ENCODE measurements at regions not wholly inside any gene's neighbourhood (a gene's known extent, or its start where the extent isn't known, plus 50 kb on each side); places are given as distances from the start of the nearest gene placed in this dataset.
A peak's percentile ranks its signal among the peaks of the same experiment; 100 is the strongest.
"Not testable (repeated sequence)": the region's sequence is repeated elsewhere in the genome, so short reads cannot be mapped to it uniquely, and the experiment has no call there.

- H3K36me3 Mint-ChIP-seq; H3K36me3 ChIP-seq (ENCODE audit: insufficient read depth, low read length); DNase-seq; CTCF ChIA-PET (ENCODE audit: partially characterized antibody); H3K27ac Mint-ChIP-seq; H3K4me1 Mint-ChIP-seq; H3K4me1 ChIP-seq (ENCODE audit: insufficient read depth, low read length); H3K9me3 Mint-ChIP-seq; POLR2A ChIA-PET (ENCODE audit: partially characterized antibody); H3K27me3 ChIP-seq (ENCODE audit: insufficient read depth, low read length); H3K27me3 Mint-ChIP-seq; H3K4me3 ChIP-seq (ENCODE audit: low read length in 2 of 2); H3K4me3 Mint-ChIP-seq; intact Hi-C loops (cut with micrococcal nuclease); H3K27ac ChIP-seq (ENCODE audit: low read depth, low read length); H3K9me3 ChIP-seq (ENCODE audit: control insufficient read depth in 1 of 2, low read length in 2 of 2): not testable (repeated sequence)
Observed at GRCh38 chr19:20466638-20466990, 99.0 kb downstream of the ZNF737 start.

DNA sequence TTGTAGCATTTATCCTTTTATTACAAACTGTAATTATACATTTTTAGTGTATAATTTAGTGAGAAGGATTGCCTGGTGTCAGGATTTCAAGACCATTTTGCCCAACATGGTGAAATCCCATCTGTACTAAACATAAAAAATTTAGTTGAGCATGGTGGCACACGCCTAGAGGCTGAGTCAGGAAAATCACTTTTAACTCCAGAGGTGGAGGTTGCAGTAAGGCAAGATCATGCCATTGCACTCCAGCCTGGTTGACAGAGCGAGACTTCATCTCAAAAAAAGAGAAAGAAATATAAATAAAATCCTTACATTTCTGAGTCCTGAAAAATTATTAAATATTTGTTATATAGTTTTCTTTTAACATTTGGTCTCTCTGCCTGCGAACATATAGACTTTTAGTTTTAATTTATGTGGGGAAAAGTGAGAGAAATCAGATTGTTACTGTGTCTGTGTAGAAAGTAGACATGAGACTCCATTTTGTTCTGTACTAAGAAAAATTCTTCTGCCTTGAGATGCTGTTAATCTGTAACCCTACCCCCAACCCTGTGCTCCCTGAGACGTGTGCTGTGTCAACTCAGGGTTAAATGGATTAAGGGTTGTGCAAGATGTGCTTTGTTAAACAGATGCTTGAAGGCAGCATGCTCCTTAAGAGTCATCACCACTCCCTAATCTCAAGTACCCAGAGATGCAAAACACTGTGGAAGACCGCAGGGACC, 99.5 kb downstream of the ZNF737 start:
- H3K27ac Mint-ChIP-seq; H3K36me3 Mint-ChIP-seq; H3K4me1 ChIP-seq (ENCODE audit: insufficient read depth, low read length); H3K27me3 Mint-ChIP-seq; intact Hi-C loops (cut with micrococcal nuclease); H3K27me3 ChIP-seq (ENCODE audit: insufficient read depth, low read length); H3K4me3 Mint-ChIP-seq; POLR2A ChIA-PET (ENCODE audit: partially characterized antibody); CTCF ChIA-PET (ENCODE audit: partially characterized antibody); H3K9me3 ChIP-seq (ENCODE audit: control insufficient read depth in 1 of 2, low read length in 2 of 2); H3K36me3 ChIP-seq (ENCODE audit: insufficient read depth, low read length); H3K4me1 Mint-ChIP-seq; H3K4me3 ChIP-seq (ENCODE audit: low read length in 2 of 2); DNase-seq; H3K9me3 Mint-ChIP-seq; H3K27ac ChIP-seq (ENCODE audit: low read depth, low read length): not testable (repeated sequence)

GRCh38 chr19:20453425-20453935, 112.1 kb downstream of the ZNF737 start:
- no peaks in the 10 kb centered on the region for H3K36me3 ChIP-seq (ENCODE audit: insufficient read depth, low read length)
- H3K4me1 ChIP-seq (ENCODE audit: insufficient read depth, low read length) = peaks cover 12% of the 10 kb centered on the region
- no peaks in the 10 kb centered on the region for H3K36me3 Mint-ChIP-seq
- H3K27me3 ChIP-seq (ENCODE audit: insufficient read depth, low read length) = no peaks in the 10 kb centered on the region
- peak overlapping the region in 5 of 8 donors; percentile 20 to 67 (median 45) for H3K4me3 Mint-ChIP-seq
- intact Hi-C loops (cut with micrococcal nuclease) = no loop called here
- DNase-seq = peak; percentile 3 to 33 (median 17)
- CTCF ChIA-PET (ENCODE audit: partially characterized antibody) = no interaction called here
- H3K4me1 Mint-ChIP-seq = peaks cover 3 to 15% (median 9%) of the 10 kb centered on the region in 4 donors
- H3K27ac Mint-ChIP-seq = peak overlapping the region; percentile 19 to 78 (median 60)
- peaks cover 0 to 2% (median 0%) of the 10 kb centered on the region in 8 donors for H3K9me3 Mint-ChIP-seq
- H3K9me3 ChIP-seq (ENCODE audit: control insufficient read depth in 1 of 2, low read length in 2 of 2) = no peaks in the 10 kb centered on the region
- POLR2A ChIA-PET (ENCODE audit: partially characterized antibody) = interaction anchor here (1.1 to 1.3 kb wide), 2 partner anchors 9 to 29 kb away, joined by 4 to 5 read pairs; no protein-coding TSS in a partner anchor
- H3K27ac ChIP-seq (ENCODE audit: low read depth, low read length) = no peak overlapping the region
- H3K4me3 ChIP-seq (ENCODE audit: low read length in 2 of 2) = no peak overlapping the region
- no peaks in the 10 kb centered on the region for H3K27me3 Mint-ChIP-seq

- Histone ChIP-seq H3K4me1 (ENCODE audit: insufficient read depth, low read length) (peaks cover 14% of the 10 kb centered on the region), H3K27me3 (ENCODE audit: insufficient read depth, low read length) (no peaks in the 10 kb centered on the region), H3K27ac (ENCODE audit: low read depth, low read length) (no peak overlapping the region), H3K4me3 (ENCODE audit: low read length in 2 of 2) (no peak overlapping the region), H3K36me3 (ENCODE audit: insufficient read depth, low read length) (no peaks in the 10 kb centered on the region), H3K9me3 (ENCODE audit: control insufficient read depth in 1 of 2, low read length in 2 of 2) (no peaks in the 10 kb centered on the region)
- DNase-seq = no peak
- intact Hi-C loops (cut with micrococcal nuclease) = no loop called here
- Mint-ChIP-seq H3K27ac (peak overlapping the region in 5 of 7 donors; percentile 31 to 80 (median 52)), H3K4me1 (peaks cover 8 to 26% (median 16%) of the 10 kb centered on the region in 4 donors), H3K36me3 (no peaks in the 10 kb centered on the region), H3K4me3 (peak overlapping the region in 7 of 8 donors; percentile 26 to 69 (median 44)), H3K9me3 (peaks cover 0 to 7% (median 0%) of the 10 kb centered on the region in 8 donors), H3K27me3 (no peaks in the 10 kb centered on the region)
- ChIA-PET POLR2A (ENCODE audit: partially characterized antibody) (interaction anchor here (1.0 to 3.1 kb wide), 5 partner anchors 9 to 121 kb away, joined by 3 to 19 read pairs (median 4); partner anchors contain the start of gene ZNF737), CTCF (ENCODE audit: partially characterized antibody) (no interaction called here)
Observed at GRCh38 chr19:20444202-20444885, 121.2 kb downstream of the ZNF737 start.

DNA sequence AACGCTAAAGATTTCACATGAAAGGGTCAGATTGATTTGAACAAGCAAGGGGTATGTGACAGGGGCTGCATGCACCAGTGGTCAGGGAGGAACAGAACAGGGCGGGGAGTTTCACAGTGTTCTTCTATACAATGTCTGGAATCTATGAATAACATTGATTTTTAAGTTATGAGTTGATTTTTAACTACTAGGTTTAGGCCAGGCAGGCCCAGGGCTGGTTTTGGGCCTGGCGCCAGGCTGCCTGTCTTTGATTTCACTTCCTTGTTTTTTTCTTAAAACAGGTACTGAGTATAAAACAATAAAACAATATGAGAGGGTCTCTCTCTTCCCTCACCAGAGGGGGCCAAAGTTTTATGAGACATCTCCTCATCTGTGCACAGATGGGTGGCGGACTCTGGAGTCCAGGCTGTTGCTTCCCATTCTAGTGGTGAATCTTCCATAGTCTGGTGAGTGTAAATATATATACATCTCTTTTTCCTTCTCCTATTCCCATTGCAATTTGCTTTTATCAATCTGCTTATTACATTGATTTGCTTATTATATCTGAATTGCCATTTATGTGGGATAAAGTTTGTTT, 133.2 kb downstream of the ZNF737 start:
- H3K4me3 Mint-ChIP-seq; H3K4me3 ChIP-seq (ENCODE audit: low read length in 2 of 2); H3K9me3 Mint-ChIP-seq; intact Hi-C loops (cut with micrococcal nuclease); CTCF ChIA-PET (ENCODE audit: partially characterized antibody); H3K27ac ChIP-seq (ENCODE audit: low read depth, low read length); H3K4me1 Mint-ChIP-seq; DNase-seq; H3K4me1 ChIP-seq (ENCODE audit: insufficient read depth, low read length); H3K27me3 Mint-ChIP-seq; H3K9me3 ChIP-seq (ENCODE audit: control insufficient read depth in 1 of 2, low read length in 2 of 2); H3K27ac Mint-ChIP-seq; H3K36me3 Mint-ChIP-seq; H3K36me3 ChIP-seq (ENCODE audit: insufficient read depth, low read length); H3K27me3 ChIP-seq (ENCODE audit: insufficient read depth, low read length): not testable (repeated sequence)
- POLR2A ChIA-PET (ENCODE audit: partially characterized antibody) = interaction anchor here (0.9 kb wide), 1 partner anchor 8 kb away, joined by 4 read pairs; no protein-coding TSS in a partner anchor

DNA sequence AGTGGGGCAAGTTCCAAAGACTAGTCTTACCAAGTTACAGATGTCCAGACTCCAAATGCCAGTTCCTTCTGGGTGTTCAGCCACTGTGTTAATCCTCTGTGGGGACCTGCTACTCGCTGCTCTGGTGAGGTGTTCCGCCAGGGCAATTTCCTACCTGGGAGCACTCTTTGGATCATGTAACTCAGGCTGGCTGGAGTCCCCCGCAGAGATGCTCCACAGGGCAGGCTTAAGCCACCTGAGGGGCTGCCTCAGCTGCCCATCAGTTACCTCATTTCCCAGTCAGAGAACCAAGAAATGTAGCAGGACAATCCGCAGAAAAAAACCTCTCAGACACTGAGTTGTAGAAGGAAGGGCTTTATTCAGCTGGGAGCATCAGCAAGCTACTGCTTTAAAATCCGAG, 133.8 kb downstream of the ZNF737 start:
- Mint-ChIP-seq H3K4me1 (peaks cover 0 to 4% (median 0%) of the 10 kb centered on the region in 4 donors), H3K9me3 (peaks cover 0 to 4% (median 0%) of the 10 kb centered on the region in 8 donors), H3K36me3 (no peaks in the 10 kb centered on the region), H3K27me3 (peaks cover 0 to 2% of the 10 kb centered on the region in 2 donors), H3K4me3 (no peak overlapping the region), H3K27ac (no peak overlapping the region)
- Histone ChIP-seq H3K27ac (ENCODE audit: low read depth, low read length) (no peak overlapping the region), H3K9me3 (ENCODE audit: control insufficient read depth in 1 of 2, low read length in 2 of 2) (no peaks in the 10 kb centered on the region), H3K36me3 (ENCODE audit: insufficient read depth, low read length) (no peaks in the 10 kb centered on the region), H3K4me1 (ENCODE audit: insufficient read depth, low read length) (no peaks in the 10 kb centered on the region), H3K4me3 (ENCODE audit: low read length in 2 of 2) (no peak overlapping the region), H3K27me3 (ENCODE audit: insufficient read depth, low read length) (no peaks in the 10 kb centered on the region)
- ChIA-PET CTCF (ENCODE audit: partially characterized antibody) (no interaction called here), POLR2A (ENCODE audit: partially characterized antibody) (no interaction called here)
- intact Hi-C loops (cut with micrococcal nuclease) = no loop called here
- DNase-seq = no peak
